Stimulated activated CD4-positive, alpha-beta T cell treated with anti-CD3 and anti-CD28 coated beads, Interleukin-12 subunit alpha, Interleukin-12 subunit beta, amount 100 ng/mL, for 48 hours (primary cell): ENCODE measurements at regions not wholly inside any gene's neighbourhood (a gene's known extent, or its start where the extent isn't known, plus 50 kb on each side); places are given as distances from the start of the nearest gene placed in this dataset.
"Not testable (repeated sequence)": the region's sequence is repeated elsewhere in the genome, so short reads cannot be mapped to it uniquely, and the experiment has no call there.

Experiments
- DNase-seq, 3 donors: peaks; one replicate each; pipeline ENCODE4 v3.0.0-alpha.2; 2020; ENCODE audit warnings: low read depth in 2 of 3, low spot score in 1 of 3

- no peak for DNase-seq
These were observed 1280.6 kb upstream of the CNTN5 start for GRCh38 chr11:97739932-97740800.

DNA sequence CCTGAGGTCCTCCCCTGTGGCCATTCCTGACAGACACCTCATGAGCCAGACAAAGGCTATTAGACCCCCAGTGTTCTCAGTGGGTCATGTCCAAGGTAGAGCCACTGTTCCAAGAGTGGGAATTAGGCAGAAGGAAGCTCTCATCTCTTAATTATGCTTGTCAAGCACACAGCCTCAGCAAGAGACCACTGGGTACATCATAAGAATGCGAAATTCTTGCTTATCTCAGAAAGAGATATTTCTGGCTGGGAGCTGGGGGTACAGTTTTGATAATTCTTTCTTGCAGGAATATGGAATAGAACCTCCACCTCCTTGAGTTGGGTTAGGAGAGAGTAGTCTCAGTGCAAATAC lies 1280.0 kb upstream of the CNTN5 start:
- DNase-seq, result no peak

- no peak for DNase-seq
These were observed 1278.0 kb upstream of the CNTN5 start for GRCh38 chr11:97742717-97743116.

- DNase-seq, result no peak
These were observed 1277.5 kb upstream of the CNTN5 start for GRCh38 chr11:97743205-97743742.

- no peak for DNase-seq
These were observed 1275.2 kb upstream of the CNTN5 start for GRCh38 chr11:97745515-97746050.

DNA sequence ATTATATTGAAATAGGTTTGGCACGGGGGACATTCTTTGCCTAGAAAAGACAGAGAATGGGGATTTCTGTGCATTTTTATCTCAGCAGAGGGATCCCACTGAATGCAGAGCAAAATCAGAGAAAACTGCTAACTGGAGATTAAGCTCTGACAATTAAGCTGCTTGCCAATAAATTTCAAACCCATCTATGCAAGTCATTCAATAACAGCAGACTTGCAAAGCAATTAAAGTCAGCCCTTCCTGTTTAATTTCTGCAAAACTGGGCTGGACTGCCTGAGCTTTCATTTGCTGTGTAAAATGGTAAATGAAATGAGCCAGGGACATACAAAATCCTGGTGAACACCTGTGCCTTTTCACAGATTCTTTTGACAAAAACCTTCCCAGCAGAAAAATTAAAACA lies 1273.9 kb upstream of the CNTN5 start:
- no peak for DNase-seq

GRCh38 chr11:97751405-97751804 lies 1269.3 kb upstream of the CNTN5 start:
- DNase-seq, result no peak

GRCh38 chr11:97751952-97752351 lies 1268.8 kb upstream of the CNTN5 start:
- DNase-seq, result no peak

- no peak for DNase-seq
These were observed 1265.8 kb upstream of the CNTN5 start for GRCh38 chr11:97754976-97755375.

DNA sequence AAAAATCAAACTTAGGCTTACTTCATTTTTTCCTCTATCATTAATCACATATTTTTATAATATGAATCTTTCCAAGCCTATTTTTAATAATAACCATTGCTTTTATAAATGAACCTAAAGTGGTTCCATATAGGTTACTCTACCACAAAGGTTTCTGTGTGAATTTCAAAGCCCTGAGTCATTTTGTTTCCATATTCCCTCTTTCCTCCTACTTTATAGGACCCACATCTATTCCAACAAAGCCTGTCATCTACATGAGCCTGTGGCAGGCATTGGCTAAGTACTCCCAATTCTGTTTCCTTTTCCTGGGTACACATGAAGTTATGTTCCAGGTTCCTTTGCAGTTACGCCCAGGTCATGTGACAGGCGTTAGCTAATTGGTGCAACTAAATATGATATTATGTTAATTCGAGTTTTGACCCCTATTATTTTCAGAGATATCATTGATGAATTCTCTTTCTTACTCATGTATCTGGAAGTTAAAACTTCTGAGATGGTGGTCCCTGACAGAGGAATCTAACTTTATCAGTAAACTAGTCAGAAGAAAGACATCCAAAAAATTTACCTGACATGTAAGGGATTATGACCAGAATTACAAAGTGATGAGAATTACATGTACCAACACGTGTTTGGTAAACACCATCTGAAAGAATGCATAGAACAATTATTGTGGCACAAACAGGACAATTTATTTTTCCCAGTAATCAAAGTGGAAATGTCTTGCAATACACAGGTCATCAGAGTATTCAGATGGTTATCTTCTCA lies 1264.0 kb upstream of the CNTN5 start:
- no peak for DNase-seq

DNA sequence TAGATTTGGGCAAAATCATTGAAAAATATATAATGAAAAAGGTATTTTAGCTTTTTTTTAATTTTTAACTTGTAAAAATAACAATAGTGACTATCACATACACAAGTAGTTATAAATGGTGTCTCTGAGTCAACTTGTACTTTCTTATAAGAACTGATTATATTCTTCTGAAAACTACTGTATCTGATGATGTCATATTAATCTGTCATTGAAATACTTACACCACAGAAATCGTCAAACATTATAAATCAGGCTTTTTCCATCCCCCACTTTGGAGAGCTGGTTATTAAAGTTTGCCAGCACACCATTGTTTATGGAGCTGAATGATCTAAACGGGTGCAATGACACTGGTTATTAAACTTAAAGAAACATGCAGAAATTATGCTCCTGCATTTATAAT lies 1259.6 kb upstream of the CNTN5 start:
- DNase-seq, result no peak

DNA sequence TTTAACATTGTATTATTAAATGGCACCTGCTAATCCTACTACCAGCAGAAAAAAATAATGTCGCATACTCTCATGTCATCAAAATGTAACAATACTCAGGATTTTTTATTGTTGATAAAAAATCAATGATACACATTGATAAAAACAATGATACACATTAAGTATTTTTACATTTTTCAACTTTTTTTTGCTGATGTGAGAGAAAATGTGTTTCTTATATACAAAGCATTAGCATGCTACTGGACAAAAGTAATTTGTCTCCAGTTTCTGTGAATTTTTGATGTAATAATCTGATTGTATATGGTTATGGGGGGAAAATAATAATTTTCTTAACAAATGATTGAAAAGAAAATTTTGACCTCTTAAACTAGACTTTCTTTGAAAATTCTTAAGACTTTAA lies 1256.6 kb upstream of the CNTN5 start:
- no peak for DNase-seq

GRCh38 chr11:97764605-97765004 lies 1256.1 kb upstream of the CNTN5 start:
- DNase-seq, result no peak

DNA sequence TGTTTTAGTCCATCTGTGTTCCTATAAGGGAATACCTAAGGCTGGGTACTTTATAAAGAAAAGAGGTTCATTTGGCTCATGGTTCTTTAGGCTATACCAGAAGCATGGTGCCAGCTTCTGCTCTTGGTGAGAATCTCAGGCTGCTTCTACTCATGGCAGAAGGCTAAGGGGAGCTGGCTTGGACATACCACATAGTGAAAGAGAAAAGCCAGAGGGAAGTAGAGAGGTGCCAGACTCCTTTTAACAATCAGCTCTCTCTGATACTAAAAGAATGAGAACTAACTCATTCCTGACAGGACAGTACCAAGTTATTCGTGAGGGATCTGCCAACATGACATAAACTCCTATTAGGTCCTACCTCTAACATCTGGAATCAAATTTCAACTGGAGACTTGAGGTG lies 1250.2 kb upstream of the CNTN5 start:
- no peak for DNase-seq

DNA sequence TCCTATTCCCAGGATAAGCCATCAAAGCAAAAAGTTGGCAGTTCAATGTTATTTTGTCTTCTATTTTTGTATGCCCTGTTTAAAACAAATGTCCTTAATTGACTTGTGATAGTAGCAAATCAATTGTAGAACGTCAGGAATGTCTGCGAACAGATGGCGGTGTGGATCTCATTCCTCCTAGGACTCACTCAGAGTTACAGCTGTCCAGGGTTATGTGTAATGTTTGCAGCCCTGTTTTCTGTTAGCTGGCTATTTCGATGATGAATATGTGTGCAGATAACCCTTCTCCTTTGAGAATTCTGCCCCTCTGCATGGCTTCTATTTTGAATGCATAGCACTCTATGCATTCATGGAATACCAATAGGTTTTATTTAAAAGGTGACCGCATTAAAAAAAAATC lies 1248.0 kb upstream of the CNTN5 start:
- DNase-seq, result no peak

- not testable (repeated sequence) for DNase-seq
These were observed 1236.4 kb upstream of the CNTN5 start for GRCh38 chr11:97784388-97784787.

- DNase-seq, result no peak
These were observed 1233.8 kb upstream of the CNTN5 start for GRCh38 chr11:97786961-97787360.

DNA sequence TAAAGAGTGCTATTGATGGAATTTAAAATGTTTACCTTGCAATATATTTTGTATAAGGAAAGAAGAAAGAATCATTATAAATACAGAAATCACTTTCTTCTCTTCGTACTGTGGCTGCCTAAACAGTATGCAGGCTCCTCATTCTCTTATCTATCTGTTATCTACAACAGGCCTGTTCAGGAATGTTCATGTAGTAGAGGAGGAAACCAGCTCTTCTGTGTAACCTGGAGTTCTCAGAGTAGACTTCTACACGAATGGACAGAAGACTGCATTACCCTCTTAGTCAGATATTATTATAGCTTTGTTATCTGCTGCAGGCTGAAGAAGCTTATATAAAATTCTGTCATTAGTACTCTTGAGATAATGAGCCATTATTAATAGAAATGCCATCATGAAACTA lies 1225.9 kb upstream of the CNTN5 start:
- no peak for DNase-seq

DNA sequence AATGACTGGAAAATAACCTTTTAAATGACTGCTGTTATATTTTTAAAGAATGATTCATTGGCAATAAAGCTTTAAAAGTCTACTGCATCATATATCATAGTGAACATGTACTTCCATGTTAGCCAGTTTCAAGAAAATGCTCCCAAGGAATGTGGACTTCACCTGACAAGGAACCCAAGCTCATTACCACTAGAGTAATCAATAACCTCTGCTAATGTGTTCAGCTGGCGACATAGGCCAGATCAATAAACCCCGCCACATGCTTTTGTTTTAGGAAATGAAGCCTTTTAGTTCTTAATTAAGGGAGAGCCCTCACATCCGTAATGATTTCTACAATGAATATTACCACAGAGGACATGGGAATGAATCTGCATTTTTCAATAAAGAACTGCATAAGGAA lies 1219.9 kb upstream of the CNTN5 start:
- no peak for DNase-seq

GRCh38 chr11:97814325-97814959 lies 1206.3 kb upstream of the CNTN5 start:
- DNase-seq, result no peak

GRCh38 chr11:97815667-97816066 lies 1205.1 kb upstream of the CNTN5 start:
- DNase-seq, result no peak

DNA sequence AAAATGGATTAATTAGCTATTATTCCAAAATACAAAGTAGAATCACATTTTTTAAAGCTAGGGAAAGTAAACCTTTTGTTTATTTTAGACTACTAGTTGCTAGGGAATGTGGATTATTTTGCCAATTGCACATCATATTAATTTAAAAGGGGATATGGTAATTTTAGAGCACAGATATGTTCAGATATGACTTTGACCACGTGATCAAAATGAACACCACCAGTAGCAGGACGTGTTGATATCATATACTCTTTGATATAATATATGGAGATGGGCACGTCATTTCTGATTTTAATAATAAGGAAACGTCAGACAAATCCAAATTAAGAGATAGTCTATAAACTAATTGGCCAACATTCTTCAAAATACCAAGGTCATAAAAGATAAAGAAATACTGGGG lies 1188.3 kb upstream of the CNTN5 start:
- DNase-seq, result no peak
